Dendritic cell treated with granulocyte-macrophage colony-stimulating factor and Interleukin-4, amounts not matched to agents 40 ng/mL and 50 ng/mL, for 4 days (primary cell): ENCODE measurements at regions not wholly inside any gene's neighbourhood (a gene's known extent, or its start where the extent isn't known, plus 50 kb on each side); places are given as distances from the start of the nearest gene placed in this dataset.

Source experiments
- H3K27ac Mint-ChIP-seq: one replicate; pipeline ENCODE4 v1.8.0; 2022; ENCODE audit warnings: mild to moderate bottlenecking, mixed read lengths
- H3K27me3 Mint-ChIP-seq: one replicate; pipeline ENCODE4 v1.8.0; 2022; ENCODE audit warnings: mild to moderate bottlenecking, mixed read lengths
- H3K36me3 Mint-ChIP-seq: one replicate; pipeline ENCODE4 v1.8.0; 2022; ENCODE audit warnings: low read depth, mixed read lengths
- H3K4me1 Mint-ChIP-seq: one replicate; pipeline ENCODE4 v1.8.0; 2022; ENCODE audit warnings: low read depth, mixed read lengths
- H3K4me3 Mint-ChIP-seq: one replicate; pipeline ENCODE4 v1.8.0; 2022; ENCODE audit warnings: mild to moderate bottlenecking, moderate library complexity, mixed read lengths
- H3K9me3 Mint-ChIP-seq: one replicate; pipeline ENCODE4 v1.8.0; 2022; ENCODE audit warnings: mixed read lengths
- intact Hi-C: fragments of 100-400 bp; cut with micrococcal nuclease; formaldehyde crosslinking; loops from one replicate; pipeline ENCODE4 v1.15.0; 2022

GRCh38 chr2:39615675-39616074, 50.0 kb upstream of the TMEM178A start:
- Mint-ChIP-seq H3K36me3 (no peaks in the 10 kb centered on the region), H3K4me3 (no peak overlapping the region), H3K9me3 (no peaks in the 10 kb centered on the region), H3K27me3 (no peaks in the 10 kb centered on the region), H3K27ac (no peak overlapping the region), H3K4me1 (peaks cover 17% of the 10 kb centered on the region)
- intact Hi-C loops, result no loop called here
